ENCODE measurements at regions not wholly inside any gene's neighbourhood (a gene's known extent, or its start where the extent isn't known, plus 50 kb on each side); places are given as distances from the start of the nearest gene placed in this dataset.

DNA sequence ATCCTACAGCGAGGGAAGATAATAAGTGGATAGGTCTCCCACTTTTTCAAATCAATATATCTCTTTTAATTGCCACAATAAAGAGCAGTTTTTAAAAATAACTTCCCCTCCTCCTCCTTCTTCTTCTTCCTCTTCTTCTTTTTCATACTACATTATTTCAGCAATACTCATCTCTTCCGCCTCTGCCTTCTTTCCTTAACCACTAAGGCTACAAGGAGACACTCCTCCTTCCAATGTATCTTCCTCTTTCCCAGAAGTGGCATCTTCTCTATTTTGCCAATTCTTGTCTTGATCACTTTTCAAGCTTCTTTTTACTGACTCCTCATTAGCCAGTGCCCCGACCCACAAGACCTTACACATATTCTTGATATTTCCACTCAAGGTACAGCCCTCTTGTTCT, 546.6 kb upstream of the CHAC2 start:
- no peak for TF ChIP-seq CTCF (conservative IDR thresholded peaks at IDR 0.05; ENCODE audit: control insufficient read depth, insufficient read depth, low read depth, low read length)
- DNase-seq (ENCODE audit: low read depth), result no peak
- no peak overlapping the region for H3K4me3 ChIP-seq (ENCODE audit: control insufficient read depth, low read depth, low read length)

DNA sequence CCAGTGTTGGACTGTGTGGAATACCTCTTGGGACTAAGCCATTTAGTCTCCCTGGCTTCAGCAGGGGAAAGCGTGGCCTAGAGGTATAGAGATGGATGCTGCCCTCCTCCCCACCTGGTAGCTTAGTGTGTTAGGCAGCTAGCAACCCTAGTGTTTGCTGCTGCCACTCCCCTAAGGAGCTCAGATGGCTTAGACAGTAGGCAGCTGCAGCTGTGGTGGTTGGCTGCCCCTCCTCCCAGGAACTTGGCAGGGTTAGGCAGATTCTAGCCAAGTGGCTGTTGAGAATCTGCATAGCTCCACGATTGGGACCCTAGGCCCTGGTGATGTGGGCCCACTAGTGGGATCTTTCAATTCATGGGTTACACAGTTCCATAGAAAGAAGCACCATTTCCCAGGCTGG, 550.4 kb upstream of the CHAC2 start:
- no peak for TF ChIP-seq CTCF (conservative IDR thresholded peaks at IDR 0.05; ENCODE audit: control insufficient read depth, insufficient read depth, low read depth, low read length)
- no peak overlapping the region for H3K4me3 ChIP-seq (ENCODE audit: control insufficient read depth, low read depth, low read length)
- no peak for DNase-seq (ENCODE audit: low read depth)

DNA sequence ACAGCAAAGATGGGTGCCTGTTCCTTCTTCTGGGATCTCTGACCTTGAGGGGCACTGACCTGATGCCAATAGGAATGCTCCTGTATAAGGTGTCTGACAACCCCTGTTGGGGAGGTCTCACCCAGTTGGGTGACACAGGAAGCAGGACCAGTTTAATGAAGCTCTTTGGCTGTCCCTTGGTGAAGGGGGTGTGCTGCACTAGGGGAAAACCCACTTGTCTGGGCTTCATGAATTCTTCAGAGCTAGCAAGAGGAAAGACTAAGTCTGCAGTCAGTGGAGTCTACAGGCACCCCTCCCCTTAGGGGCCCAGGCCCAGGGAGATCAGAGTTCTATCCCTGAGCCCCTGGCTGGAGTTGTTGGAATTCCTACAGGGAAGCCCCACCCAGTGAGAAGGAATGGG, 550.8 kb upstream of the CHAC2 start:
- DNase-seq (ENCODE audit: low read depth), result no peak
- no peak overlapping the region for H3K4me3 ChIP-seq (ENCODE audit: control insufficient read depth, low read depth, low read length)
- no peak for TF ChIP-seq CTCF (conservative IDR thresholded peaks at IDR 0.05; ENCODE audit: control insufficient read depth, insufficient read depth, low read depth, low read length)

DNA sequence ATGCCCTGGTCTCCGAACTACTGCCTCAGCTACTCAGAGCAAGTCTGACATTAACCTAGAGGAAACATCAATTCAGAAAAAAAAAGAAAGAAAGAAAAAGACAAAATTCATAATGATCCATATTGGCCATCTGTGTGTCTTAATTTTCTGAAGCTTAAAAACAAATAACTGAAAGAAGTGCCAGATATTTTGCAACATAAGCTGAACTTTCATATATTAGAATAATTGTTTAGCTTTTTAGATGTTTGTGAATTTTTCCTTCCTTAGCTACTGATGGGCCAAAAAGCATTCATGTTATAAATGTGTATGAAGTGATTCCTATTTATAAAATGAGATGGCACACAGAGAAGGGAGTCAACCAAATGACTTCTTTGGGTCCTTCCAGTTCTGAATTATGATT, 555.0 kb upstream of the CHAC2 start:
- no peak for DNase-seq (ENCODE audit: low read depth)
- H3K4me3 ChIP-seq (ENCODE audit: control insufficient read depth, low read depth, low read length), result no peak overlapping the region
- TF ChIP-seq CTCF (conservative IDR thresholded peaks at IDR 0.05; ENCODE audit: control insufficient read depth, insufficient read depth, low read depth, low read length), result no peak

DNA sequence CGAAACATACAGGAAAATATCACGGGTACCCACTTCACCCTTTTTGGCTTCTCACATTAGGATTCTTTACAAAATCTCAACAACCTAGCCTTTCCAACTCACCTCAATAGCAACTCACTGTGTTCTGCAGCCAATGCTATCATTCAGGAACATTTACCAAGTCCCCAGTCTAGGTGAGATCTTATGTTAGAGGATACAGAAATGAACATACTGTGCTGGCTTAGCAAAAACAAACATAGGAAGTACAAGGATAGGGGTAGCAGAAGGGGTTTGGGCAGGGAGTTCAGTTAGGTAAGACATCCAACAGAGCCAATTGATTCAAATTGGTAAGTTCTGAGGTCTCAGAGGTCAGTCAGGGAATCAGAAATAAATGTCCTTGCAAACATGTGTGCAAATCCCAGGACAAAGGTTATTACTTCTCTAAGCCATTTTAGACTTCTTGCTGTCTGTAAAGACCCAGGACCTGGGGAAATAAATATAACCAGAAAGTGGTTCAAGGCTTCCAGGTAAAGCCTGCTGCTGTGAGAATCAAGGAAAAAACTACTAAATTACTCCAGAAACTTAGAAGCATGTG, 556.3 kb upstream of the CHAC2 start:
- no peak for DNase-seq (ENCODE audit: low read depth)
- TF ChIP-seq CTCF (conservative IDR thresholded peaks at IDR 0.05; ENCODE audit: control insufficient read depth, insufficient read depth, low read depth, low read length), result no peak
- no peak overlapping the region for H3K4me3 ChIP-seq (ENCODE audit: control insufficient read depth, low read depth, low read length)

- no peak for TF ChIP-seq CTCF (conservative IDR thresholded peaks at IDR 0.05; ENCODE audit: control insufficient read depth, insufficient read depth, low read depth, low read length)
- DNase-seq (ENCODE audit: low read depth), result no peak
- no peak overlapping the region for H3K4me3 ChIP-seq (ENCODE audit: control insufficient read depth, low read depth, low read length)
Observed at GRCh38 chr2:53210538-53210937, 557.1 kb upstream of the CHAC2 start.
